ENCODE measurements at regions not wholly inside any gene's neighbourhood (a gene's known extent, or its start where the extent isn't known, plus 50 kb on each side); places are given as distances from the start of the nearest gene placed in this dataset.

DNA sequence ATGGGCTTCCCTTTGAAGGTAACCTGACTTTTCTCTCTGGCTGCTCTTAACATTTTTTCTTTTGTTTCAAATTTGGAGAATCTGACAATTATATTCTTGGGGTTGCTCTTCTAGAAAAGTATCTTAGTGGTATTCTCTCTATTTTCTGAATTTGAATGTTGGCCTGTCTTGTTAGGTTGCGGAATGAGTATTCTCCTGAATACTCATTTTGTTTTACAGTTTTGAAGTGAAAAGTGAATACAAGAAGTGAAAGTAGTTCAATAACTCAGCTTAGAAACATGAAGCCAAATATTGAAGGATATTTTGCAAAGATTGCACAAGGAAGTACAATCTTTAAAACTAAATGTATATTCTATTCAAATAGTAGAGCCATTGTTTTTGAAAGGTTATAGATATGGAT, 120.2 kb upstream of the MAP3K4 start:
- TF ChIP-seq, protein P1, sequence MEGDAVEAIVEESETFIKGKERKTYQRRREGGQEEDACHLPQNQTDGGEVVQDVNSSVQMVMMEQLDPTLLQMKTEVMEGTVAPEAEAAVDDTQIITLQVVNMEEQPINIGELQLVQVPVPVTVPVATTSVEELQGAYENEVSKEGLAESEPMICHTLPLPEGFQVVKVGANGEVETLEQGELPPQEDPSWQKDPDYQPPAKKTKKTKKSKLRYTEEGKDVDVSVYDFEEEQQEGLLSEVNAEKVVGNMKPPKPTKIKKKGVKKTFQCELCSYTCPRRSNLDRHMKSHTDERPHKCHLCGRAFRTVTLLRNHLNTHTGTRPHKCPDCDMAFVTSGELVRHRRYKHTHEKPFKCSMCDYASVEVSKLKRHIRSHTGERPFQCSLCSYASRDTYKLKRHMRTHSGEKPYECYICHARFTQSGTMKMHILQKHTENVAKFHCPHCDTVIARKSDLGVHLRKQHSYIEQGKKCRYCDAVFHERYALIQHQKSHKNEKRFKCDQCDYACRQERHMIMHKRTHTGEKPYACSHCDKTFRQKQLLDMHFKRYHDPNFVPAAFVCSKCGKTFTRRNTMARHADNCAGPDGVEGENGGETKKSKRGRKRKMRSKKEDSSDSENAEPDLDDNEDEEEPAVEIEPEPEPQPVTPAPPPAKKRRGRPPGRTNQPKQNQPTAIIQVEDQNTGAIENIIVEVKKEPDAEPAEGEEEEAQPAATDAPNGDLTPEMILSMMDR (conservative IDR thresholded peaks at IDR 0.05; ENCODE audit: low read depth, low read length) = no peak
- TF ChIP-seq SMC3 (IDR thresholded peaks at IDR 0.05; ENCODE audit: low read depth, low read length) (no peak), RCOR1 (IDR thresholded peaks at IDR 0.05; ENCODE audit: insufficient replicate concordance, low read length) (no peak), POLR2A (IDR thresholded peaks at IDR 0.05; ENCODE audit: low read depth, low read length) (no peak), RFX5 (IDR thresholded peaks at IDR 0.05; ENCODE audit: low read depth, low read length) (no peak), BHLHE40 (IDR thresholded peaks at IDR 0.05; ENCODE audit: low read depth, low read length) (no peak), CHD1 (IDR thresholded peaks at IDR 0.05; ENCODE audit: low read depth, low read length) (no peak)
